Keratinocyte (primary cell): ENCODE measurements at regions not wholly inside any gene's neighbourhood (a gene's known extent, or its start where the extent isn't known, plus 50 kb on each side); places are given as distances from the start of the nearest gene placed in this dataset.

Experiments used
- CTCF ChIP-seq, 3 experiments: IDR thresholded peaks in 1 of 3; conservative IDR thresholded peaks in 1 of 3; optimal IDR thresholded peaks in 1 of 3; 2 replicates in 2 of 3; 3 replicates in 1 of 3; pipeline versions ENCODE3 to v1.5.1; 2011; ENCODE audit warnings: low read length in 3 of 3, mild to moderate bottlenecking in 3 of 3, moderate library complexity in 2 of 3, control low read depth in 1 of 3, inconsistent platforms in 1 of 3; ENCODE audit not compliant: insufficient read depth in 2 of 3; ENCODE audit errors: extremely low read depth in 1 of 3
- EZH2 ChIP-seq: IDR thresholded peaks from one replicate; pipeline ENCODE4 v1.6.1; 2012; ENCODE audit warnings: inconsistent platforms, mild to moderate bottlenecking, low read length, moderate library complexity

GRCh38 chr5:171614971-171615653 lies 170.5 kb upstream of the SMIM23 start:
- TF ChIP-seq CTCF (optimal IDR thresholded peaks at IDR 0.05 in 1 of 3, IDR thresholded peaks at IDR 0.05 in 1 of 3, conservative IDR thresholded peaks at IDR 0.05 in 1 of 3; ENCODE audit: extremely low read depth in 1 of 3, insufficient read depth in 2 of 3, low read length in 3 of 3): no peak
- TF ChIP-seq EZH2: no peak
